ENCODE measurements at regions not wholly inside any gene's neighbourhood (a gene's known extent, or its start where the extent isn't known, plus 50 kb on each side); places are given as distances from the start of the nearest gene placed in this dataset.

- Histone ChIP-seq H3K4me3 (no peak overlapping the region), H3K4me1 (peaks cover 0 to 5% (median 0%) of the 10 kb centered on the region in 4 donors), H3K36me3 (no peaks in the 10 kb centered on the region), H3K27ac (no peak overlapping the region), H3K9me3 (no peaks in the 10 kb centered on the region), H3K27me3 (no peaks in the 10 kb centered on the region)
- 7% methylated on average over 1 of the region's 1 CpG for WGBS (ENCODE audit: insufficient coverage, low coverage, low lambda C conversion rate, missing lambda C conversion rate)
- intact Hi-C loops (cut with DNase I) = no loop called here
- TF ChIP-seq CTCF (IDR thresholded peaks at IDR 0.05) (no peak), POLR2A (IDR thresholded peaks at IDR 0.05) (no peak)
- DNase-seq = no peak
- peak in 3 of 4 donors; percentile 47 to 70 (median 60) for ATAC-seq
Observed at GRCh38 chr6:153727885-153728284, 311.2 kb upstream of the OPRM1 start.

GRCh38 chr6:153725456-153725855 is 313.6 kb upstream of the OPRM1 start:
- peaks cover 0 to 5% (median 0%) of the 10 kb centered on the region in 4 donors for H3K4me1 ChIP-seq
- no peaks in the 10 kb centered on the region for H3K27me3 ChIP-seq
- WGBS (ENCODE audit: insufficient coverage, low coverage, low lambda C conversion rate, missing lambda C conversion rate) = 8% methylated on average over 3 of the region's 3 CpGs
- no peaks in the 10 kb centered on the region for H3K36me3 ChIP-seq
- no peak overlapping the region for H3K4me3 ChIP-seq
- intact Hi-C loops (cut with DNase I) = no loop called here
- DNase-seq (no peak), ATAC-seq (peak in 1 of 4 donors; percentile 23)
- TF ChIP-seq POLR2A (IDR thresholded peaks at IDR 0.05) (no peak), CTCF (IDR thresholded peaks at IDR 0.05) (no peak)
- H3K9me3 ChIP-seq = no peaks in the 10 kb centered on the region
- H3K27ac ChIP-seq = no peak overlapping the region

GRCh38 chr6:153720732-153721131 is 318.3 kb upstream of the OPRM1 start:
- no peaks in the 10 kb centered on the region for H3K4me1 ChIP-seq
- no peaks in the 10 kb centered on the region for H3K36me3 ChIP-seq
- no peaks in the 10 kb centered on the region for H3K27me3 ChIP-seq
- intact Hi-C loops (cut with DNase I) = no loop called here
- no peak for TF ChIP-seq POLR2A (IDR thresholded peaks at IDR 0.05)
- no peak for TF ChIP-seq CTCF (IDR thresholded peaks at IDR 0.05)
- H3K4me3 ChIP-seq = no peak overlapping the region
- H3K9me3 ChIP-seq = no peaks in the 10 kb centered on the region
- H3K27ac ChIP-seq = no peak overlapping the region
- DNase-seq (no peak), ATAC-seq (no peak)

- no peaks in the 10 kb centered on the region for H3K9me3 ChIP-seq
- intact Hi-C loops (cut with DNase I) = no loop called here
- no peaks in the 10 kb centered on the region for H3K27me3 ChIP-seq
- H3K27ac ChIP-seq = no peak overlapping the region
- no peaks in the 10 kb centered on the region for H3K36me3 ChIP-seq
- H3K4me3 ChIP-seq = no peak overlapping the region
- TF ChIP-seq CTCF (IDR thresholded peaks at IDR 0.05) (no peak), POLR2A (IDR thresholded peaks at IDR 0.05) (no peak)
- no peak for DNase-seq
- no peaks in the 10 kb centered on the region for H3K4me1 ChIP-seq
- no peak for ATAC-seq
Observed at GRCh38 chr6:153705429-153705828, 333.6 kb upstream of the OPRM1 start.

GRCh38 chr6:153702671-153703070 is 336.4 kb upstream of the OPRM1 start:
- no peaks in the 10 kb centered on the region for H3K4me1 ChIP-seq
- no peaks in the 10 kb centered on the region for H3K27me3 ChIP-seq
- ATAC-seq (no peak), DNase-seq (no peak)
- no peak overlapping the region for H3K4me3 ChIP-seq
- H3K36me3 ChIP-seq = no peaks in the 10 kb centered on the region
- no peak for TF ChIP-seq POLR2A (IDR thresholded peaks at IDR 0.05)
- H3K27ac ChIP-seq = no peak overlapping the region
- H3K9me3 ChIP-seq = no peaks in the 10 kb centered on the region
- 41% methylated on average over 2 of the region's 2 CpGs for WGBS (ENCODE audit: insufficient coverage, low coverage, low lambda C conversion rate, missing lambda C conversion rate)
- intact Hi-C loops (cut with DNase I) = no loop called here

Measured in right lobe of liver (tissue), 6 donors.